Endothelial cell of umbilical vein (primary cell): ENCODE measurements at regions not wholly inside any gene's neighbourhood (a gene's known extent, or its start where the extent isn't known, plus 50 kb on each side); places are given as distances from the start of the nearest gene placed in this dataset.

Experiments used
- BruUV-seq: library from RNA; stranded (reverse); fragments of 400-500 nt; replicated peaks from 2 replicates; lab custom pipeline; 2021; lab: Mats Ljungman, UMichigan
- CTCF ChIA-PET: fragments of 300-600, 350-600 bp; sonication (Branson Sonifier 250); formaldehyde crosslinking; loops from one replicate; lab custom pipeline; 2021; ENCODE audit warnings: antibody characterized with exemption, inconsistent platforms; lab: Charles Lee
- POLR2A ChIA-PET: fragments of 300-600, 350-600 bp; sonication (Branson Sonifier 250); formaldehyde crosslinking; loops from one replicate; lab custom pipeline; 2021; ENCODE audit warnings: antibody characterized with exemption, inconsistent platforms; lab: Charles Lee
- DNase-seq: peaks from one replicate; pipeline ENCODE4 v3.0.0-alpha.2; 2011; ENCODE audit warnings: low read depth, low spot score
- FAIRE-seq: peaks from 2 replicates; lab custom pipeline; 2011; peaks lifted over from hg19 to GRCh38; lab: Jason Lieb, UNC
- H2AFZ ChIP-seq: 2 replicates; pipeline ENCODE4 v1.6.0; 2012; ENCODE audit warnings: low read depth, low read length, control low read depth, inconsistent platforms
- H3K27ac ChIP-seq: 2 replicates; pipeline ENCODE4 v1.5.1; 2011; ENCODE audit warnings: low read depth, mild to moderate bottlenecking, control low read depth, low read length, moderate library complexity; ENCODE audit not compliant: insufficient read depth
- H3K27me3 ChIP-seq, 2 experiments: 2 replicates each; pipeline versions ENCODE4 v1.6.0 to v1.6.1; 2011; ENCODE audit warnings: low read length in 2 of 2, mixed read lengths in 1 of 2; ENCODE audit not compliant: control insufficient read depth in 2 of 2, insufficient read depth in 2 of 2
- H3K36me3 ChIP-seq, 2 experiments: 2 replicates in 1 of 2; 3 replicates in 1 of 2; pipeline ENCODE4 v1.5.1; 2011; ENCODE audit warnings: low read length in 2 of 2, mild to moderate bottlenecking in 1 of 2, moderate library complexity in 1 of 2; ENCODE audit not compliant: control insufficient read depth in 2 of 2, insufficient read depth in 2 of 2; ENCODE audit errors: extremely low read depth in 1 of 2
- H3K4me1 ChIP-seq: 3 replicates; pipeline ENCODE4 v1.5.1; 2011; ENCODE audit warnings: mild to moderate bottlenecking, low read length; ENCODE audit not compliant: control insufficient read depth, insufficient read depth; ENCODE audit errors: extremely low read depth
- H3K4me2 ChIP-seq: 2 replicates; pipeline ENCODE4 v1.6.1; 2011; ENCODE audit warnings: low read length, control low read depth, mixed read lengths; ENCODE audit not compliant: insufficient read depth
- H3K4me3 ChIP-seq, 3 experiments: fragments of 200-600 bp in 1 of 3; sonication (generic), shearing (Covaris generic) in 1 of 3; replicated peaks in 1 of 3; 2 replicates each; pipeline ENCODE4 v1.5.1; 2011 to 2016; ENCODE audit warnings: control low read depth in 3 of 3, low read length in 3 of 3, mild to moderate bottlenecking in 2 of 3, inconsistent platforms in 1 of 3, low read depth in 1 of 3, moderate library complexity in 1 of 3; ENCODE audit not compliant: insufficient read depth in 1 of 3
- H3K79me2 ChIP-seq: 2 replicates; pipeline ENCODE4 v1.6.0; 2012; ENCODE audit warnings: low read length, inconsistent platforms; ENCODE audit not compliant: control insufficient read depth, insufficient read depth
- H3K9ac ChIP-seq: replicated peaks from 2 replicates; pipeline ENCODE3; 2011; ENCODE audit warnings: low read length, control low read depth; ENCODE audit not compliant: insufficient read depth; ENCODE audit errors: extremely low read depth
- H3K9me1 ChIP-seq: replicated peaks from 3 replicates; pipeline ENCODE4 v1.6.0; 2011; ENCODE audit warnings: mild to moderate bottlenecking, low read length; ENCODE audit not compliant: control insufficient read depth, insufficient read depth; ENCODE audit errors: extremely low read depth
- H3K9me3 ChIP-seq: replicated peaks from 2 replicates; pipeline ENCODE4 v1.5.1; 2012; ENCODE audit warnings: low read length, inconsistent platforms; ENCODE audit not compliant: control insufficient read depth, insufficient read depth
- H4K20me1 ChIP-seq: replicated peaks from 2 replicates; pipeline ENCODE3; 2011; ENCODE audit warnings: mild to moderate bottlenecking, low read length; ENCODE audit not compliant: control insufficient read depth, insufficient read depth; ENCODE audit errors: extremely low read depth
- CTCF ChIP-seq, 2 donors: IDR thresholded peaks; 1 replicate in 1 of 2; 2 replicates in 1 of 2; pipeline ENCODE4 v1.5.1; 2011; ENCODE audit warnings: low read length in 2 of 2, mild to moderate bottlenecking in 2 of 2, moderate library complexity in 2 of 2, control low read depth in 1 of 2, inconsistent platforms in 1 of 2, low read depth in 1 of 2; ENCODE audit not compliant: insufficient read depth in 1 of 2; ENCODE audit errors: extremely low read depth in 1 of 2
- EZH2 ChIP-seq: IDR thresholded peaks from 2 replicates; pipeline ENCODE4 v1.6.1; 2012; ENCODE audit warnings: borderline replicate concordance, low read depth, mild to moderate bottlenecking, moderate library complexity, low read length, inconsistent platforms; ENCODE audit not compliant: severe bottlenecking
- FOS ChIP-seq: IDR thresholded peaks from 2 replicates; pipeline ENCODE4 v1.6.1; 2011; ENCODE audit warnings: mild to moderate bottlenecking, low read length, moderate library complexity, borderline replicate concordance; ENCODE audit not compliant: insufficient read depth
- GATA2 ChIP-seq: IDR thresholded peaks from 2 replicates; pipeline ENCODE4 v1.7.0; 2011; ENCODE audit warnings: low read depth, mild to moderate bottlenecking, moderate library complexity, mixed read lengths, low read length; ENCODE audit not compliant: insufficient read length, insufficient read depth
- JUN ChIP-seq: IDR thresholded peaks from 2 replicates; pipeline ENCODE4 v1.6.1; 2011; ENCODE audit warnings: borderline replicate concordance, low read depth; ENCODE audit not compliant: insufficient read length, insufficient read depth
- MAX ChIP-seq: IDR thresholded peaks from 2 replicates; pipeline ENCODE4 v1.6.1; 2011; ENCODE audit not compliant: insufficient read depth, insufficient read length
- MYC ChIP-seq: IDR thresholded peaks from one replicate; pipeline ENCODE4 v1.6.1; 2011; ENCODE audit warnings: mild to moderate bottlenecking, low read depth, low read length
- POLR2A ChIP-seq: IDR thresholded peaks from 2 replicates; pipeline ENCODE4 v1.6.1; 2012; ENCODE audit warnings: low read depth, mild to moderate bottlenecking, control low read depth, low read length
- POLR2AphosphoS5 ChIP-seq: IDR thresholded peaks from 2 replicates; pipeline ENCODE4 v1.6.1; 2012; ENCODE audit warnings: low read depth, mild to moderate bottlenecking, control low read depth, low read length, moderate library complexity; ENCODE audit not compliant: insufficient read depth
- dilution Hi-C: fragments of 300-500 bp; cut with MboI; formaldehyde crosslinking; loops from one replicate; pipeline ENCODE4 v1.15.0; 2019; ENCODE audit warnings: low sequenced_read_pairs; ENCODE audit not compliant: extremely low pct_ligation_motif_present
- intact Hi-C: fragments of 100-400 bp; cut with micrococcal nuclease; formaldehyde crosslinking; loops from one replicate; pipeline ENCODE4 v1.10.0; 2022

GRCh38 chr6:72559555-72559954, 62.3 kb upstream of the KCNQ5 start:
- Histone ChIP-seq H3K4me3 (no peak overlapping the region), H3K4me1 (no peaks in the 10 kb centered on the region), H3K9me1 (no peaks in the 10 kb centered on the region), H3K27ac (no peak overlapping the region), H4K20me1 (no peaks in the 10 kb centered on the region), H3K9ac (no peak overlapping the region), H2AFZ (no peak overlapping the region), H3K36me3 (no peaks in the 10 kb centered on the region), H3K79me2 (no peaks in the 10 kb centered on the region), H3K9me3 (no peaks in the 10 kb centered on the region), H3K27me3 (no peaks in the 10 kb centered on the region), H3K4me2 (no peak overlapping the region)
- FAIRE-seq (no peak), DNase-seq (no peak)
- TF ChIP-seq POLR2AphosphoS5 (no peak), POLR2A (no peak), JUN (no peak), GATA2 (no peak), EZH2 (no peak), FOS (no peak), MAX (no peak), MYC (no peak), CTCF (IDR thresholded peaks at IDR 0.05; ENCODE audit: extremely low read depth in 1 of 2, insufficient read depth in 1 of 2, low read depth in 1 of 2, low read length in 2 of 2) (no peak)
- CTCF ChIA-PET, result interaction anchor here (1.8 kb wide), 1 partner anchor 57 kb away, joined by 6 read pairs; no protein-coding TSS in a partner anchor
- BruUV-seq, result no TSS peak
- POLR2A ChIA-PET, result no interaction called here
- dilution Hi-C loops (no loop called here), intact Hi-C loops (no loop called here)
